GM23338 (cell line): ENCODE measurements at regions not wholly inside any gene's neighbourhood (a gene's known extent, or its start where the extent isn't known, plus 50 kb on each side); places are given as distances from the start of the nearest gene placed in this dataset.
A peak's percentile ranks its signal among the peaks of the same experiment; 100 is the strongest.

ENCODE experiments used
- ATAC-seq: fragments of 200-7000 bp; cut with Tn5 transposase; 3 replicates; pipeline ENCODE4 v1.9.1; 2020
- DNase-seq: peaks from one replicate; pipeline ENCODE4 v3.0.0-alpha.2; 2015; ENCODE audit warnings: low spot score
- H2AFZ ChIP-seq: fragments of 200-600 bp; sonication (generic); 2 replicates; pipeline ENCODE4 v1.8.0; 2016; ENCODE audit warnings: antibody characterized with exemption, mild to moderate bottlenecking, moderate library complexity
- H3F3A ChIP-seq: fragments of 200-600 bp; sonication (generic); replicated peaks from 2 replicates; pipeline ENCODE4 v1.8.0; 2017; ENCODE audit warnings: antibody characterized with exemption, mixed run types, low read depth
- H3K27ac ChIP-seq: fragments of 200-600 bp; sonication (generic); 2 replicates; pipeline ENCODE4 v1.6.1; 2016; ENCODE audit warnings: low read depth
- H3K27me3 ChIP-seq: fragments of 200-600 bp; sonication (generic); 2 replicates; pipeline ENCODE4 v1.8.0; 2016; ENCODE audit warnings: mild to moderate bottlenecking, mixed run types, moderate library complexity; ENCODE audit not compliant: insufficient read depth
- H3K36me3 ChIP-seq: fragments of 200-600 bp; sonication (generic); 2 replicates; pipeline ENCODE4 v1.8.0; 2016; ENCODE audit warnings: mild to moderate bottlenecking; ENCODE audit not compliant: insufficient read depth
- H3K4me1 ChIP-seq: fragments of 200-600 bp; sonication (generic); 2 replicates; pipeline ENCODE4 v1.8.0; 2016; ENCODE audit warnings: mild to moderate bottlenecking, moderate library complexity; ENCODE audit not compliant: insufficient read depth
- H3K4me2 ChIP-seq: fragments of 200-600 bp; sonication (generic); 2 replicates; pipeline ENCODE4 v1.7.1; 2017; ENCODE audit warnings: mixed run types
- H3K4me3 ChIP-seq: fragments of 200-600 bp; sonication (generic); 2 replicates; pipeline ENCODE4 v1.6.1; 2016; ENCODE audit warnings: mixed run types
- H3K79me2 ChIP-seq: fragments of 200-600 bp; sonication (generic); replicated peaks from 2 replicates; pipeline ENCODE4 v1.8.0; 2017; ENCODE audit warnings: mild to moderate bottlenecking; ENCODE audit not compliant: insufficient read depth
- H3K9me2 ChIP-seq: fragments of 200-600 bp; sonication (generic); 2 replicates; pipeline ENCODE4 v1.8.0; 2017; ENCODE audit not compliant: insufficient read depth
- H4K20me1 ChIP-seq: fragments of 200-600 bp; sonication (generic); replicated peaks from 2 replicates; pipeline ENCODE4 v1.8.0; 2017; ENCODE audit warnings: mild to moderate bottlenecking; ENCODE audit not compliant: insufficient read depth
- H3K27ac Mint-ChIP-seq: 2 replicates; pipeline ENCODE4 v1.8.0; 2020; ENCODE audit warnings: inconsistent platforms, mild to moderate bottlenecking, moderate library complexity, mixed read lengths
- H3K27me3 Mint-ChIP-seq: 3 replicates; pipeline ENCODE4 v1.8.0; 2022; ENCODE audit warnings: low read depth, mild to moderate bottlenecking, moderate library complexity, mixed read lengths, inconsistent platforms; ENCODE audit not compliant: insufficient read depth, poor library complexity
- H3K36me3 Mint-ChIP-seq: 3 replicates; pipeline ENCODE4 v1.8.0; 2021; ENCODE audit warnings: low read depth, mild to moderate bottlenecking, inconsistent platforms, moderate library complexity, mixed read lengths
- H3K4me1 Mint-ChIP-seq: 3 replicates; pipeline ENCODE4 v1.8.0; 2020; ENCODE audit warnings: mild to moderate bottlenecking, inconsistent platforms, mixed read lengths
- H3K4me3 Mint-ChIP-seq: 3 replicates; pipeline ENCODE4 v1.8.0; 2021; ENCODE audit warnings: moderate library complexity, mild to moderate bottlenecking, inconsistent platforms, mixed read lengths
- H3K9me3 Mint-ChIP-seq: 3 replicates; pipeline ENCODE4 v1.8.0; 2020; ENCODE audit warnings: moderate library complexity, mild to moderate bottlenecking, inconsistent platforms, mixed read lengths
- REST ChIP-seq: IDR thresholded peaks from one replicate; pipeline ENCODE4 v1.6.1; 2018; ENCODE audit warnings: antibody characterized with exemption; ENCODE audit not compliant: unreplicated experiment
- STAT1 ChIP-seq: IDR thresholded peaks from one replicate; pipeline ENCODE4 v1.6.1; 2016; ENCODE audit warnings: antibody characterized with exemption; ENCODE audit not compliant: unreplicated experiment

DNA sequence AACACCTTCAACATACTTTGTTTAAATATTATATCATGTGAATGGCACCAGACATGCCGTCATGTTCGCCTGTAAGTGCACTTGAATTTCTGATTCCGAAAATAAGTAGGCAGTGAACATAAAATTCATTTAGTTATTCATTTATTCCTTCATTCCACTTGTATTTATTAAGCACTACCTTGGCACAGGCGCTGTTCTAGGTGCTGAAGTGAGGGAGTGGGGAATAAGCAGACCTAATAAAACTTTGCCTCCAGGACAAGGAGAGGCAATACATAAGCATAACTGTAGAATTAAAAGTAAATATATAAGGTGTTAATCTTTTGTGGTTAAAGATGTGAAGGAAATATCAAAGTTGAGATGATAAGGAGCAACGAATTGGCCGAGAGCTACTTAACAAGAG lies 297.4 kb downstream of the TENT4A start:
- no peak overlapping the region for H2AFZ ChIP-seq
- Mint-ChIP-seq H3K27me3 (peaks cover 3% of the 10 kb centered on the region), H3K4me1 (no peaks in the 10 kb centered on the region), H3K9me3 (no peaks in the 10 kb centered on the region; the same call in 2 of the 3 replicates), H3K27ac (no peak overlapping the region), H3K36me3 (no peaks in the 10 kb centered on the region), H3K4me3 (no peak overlapping the region)
- no peaks in the 10 kb centered on the region for H3F3A ChIP-seq
- H3K4me2 ChIP-seq: no peak overlapping the region
- no peak overlapping the region for H3K27ac ChIP-seq
- no peaks in the 10 kb centered on the region for H4K20me1 ChIP-seq
- no peaks in the 10 kb centered on the region for H3K27me3 ChIP-seq
- TF ChIP-seq STAT1 (no peak), REST (peak; percentile 74)
- ATAC-seq (no peak), DNase-seq (peak; percentile 41)
- no peaks in the 10 kb centered on the region for H3K9me2 ChIP-seq
- no peaks in the 10 kb centered on the region for H3K79me2 ChIP-seq
- H3K4me3 ChIP-seq: no peak overlapping the region
- H3K4me1 ChIP-seq: no peaks in the 10 kb centered on the region
- H3K36me3 ChIP-seq: no peaks in the 10 kb centered on the region

DNA sequence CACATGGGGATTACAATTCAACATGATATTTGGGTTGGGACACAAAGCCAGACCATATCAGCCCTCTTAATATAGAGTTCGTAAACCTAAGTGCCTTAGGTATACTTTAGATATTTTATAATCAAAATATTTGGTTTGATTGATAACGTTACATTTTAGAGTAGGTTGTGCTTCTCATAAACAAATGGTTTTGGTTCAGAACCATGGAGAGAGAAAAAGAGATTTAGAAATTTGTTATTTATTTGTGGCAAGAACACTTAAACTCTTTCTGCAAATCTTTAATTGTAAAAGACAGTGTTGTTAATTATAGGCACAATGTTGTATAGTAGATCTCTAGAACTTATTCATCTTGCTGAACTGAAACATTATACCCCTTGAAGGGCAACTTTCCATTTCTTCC lies 298.8 kb downstream of the TENT4A start:
- Histone ChIP-seq H3K79me2 (no peaks in the 10 kb centered on the region), H3K4me3 (no peak overlapping the region), H3K4me2 (no peak overlapping the region), H4K20me1 (no peaks in the 10 kb centered on the region), H3K27me3 (no peaks in the 10 kb centered on the region), H3K4me1 (no peaks in the 10 kb centered on the region; the same call in 1 of the 2 replicates), H3K36me3 (no peaks in the 10 kb centered on the region), H2AFZ (no peak overlapping the region), H3F3A (no peaks in the 10 kb centered on the region), H3K9me2 (no peaks in the 10 kb centered on the region), H3K27ac (no peak overlapping the region)
- Mint-ChIP-seq H3K27me3 (peaks cover 3% of the 10 kb centered on the region), H3K9me3 (no peaks in the 10 kb centered on the region; the same call in 2 of the 3 replicates), H3K4me1 (no peaks in the 10 kb centered on the region), H3K27ac (no peak overlapping the region), H3K36me3 (no peaks in the 10 kb centered on the region), H3K4me3 (no peak overlapping the region)
- peak; percentile 4 for TF ChIP-seq REST
- TF ChIP-seq STAT1: no peak
- DNase-seq: no peak
- ATAC-seq: no peak
